BJ (cell line): ENCODE measurements at regions not wholly inside any gene's neighbourhood (a gene's known extent, or its start where the extent isn't known, plus 50 kb on each side); places are given as distances from the start of the nearest gene placed in this dataset.
A peak's percentile ranks its signal among the peaks of the same experiment; 100 is the strongest.

Source experiments
- CTCF ChIA-PET: fragments of 350-600 bp; formaldehyde crosslinking; extraction: SDS; loops from one replicate; lab custom pipeline; 2021; ENCODE audit warnings: antibody characterized with exemption, inconsistent platforms; lab: Yijun Ruan, JAX
- POLR2A ChIA-PET: fragments of 300-600 bp; sonication (Branson Sonifier 250); formaldehyde crosslinking; extraction: SDS; loops from one replicate; lab custom pipeline; 2021; ENCODE audit warnings: antibody characterized with exemption; lab: Charles Lee
- DNase-seq: peaks from one replicate; pipeline ENCODE4 v3.0.0-alpha.2; 2011; ENCODE audit warnings: low read depth
- H3K27me3 ChIP-seq: 2 replicates; pipeline ENCODE4 v1.6.0; 2011; ENCODE audit warnings: low read length; ENCODE audit not compliant: control insufficient read depth, insufficient read depth
- H3K36me3 ChIP-seq: 2 replicates; pipeline ENCODE4 v1.5.1; 2011; ENCODE audit warnings: low read length; ENCODE audit not compliant: control insufficient read depth, insufficient read depth
- H3K4me3 ChIP-seq: 2 replicates; pipeline ENCODE4 v1.5.1; 2011; ENCODE audit warnings: low read depth, mild to moderate bottlenecking, control low read depth, low read length
- CTCF ChIP-seq: IDR thresholded peaks from 2 replicates; pipeline ENCODE4 v1.5.1; 2011; ENCODE audit warnings: low read depth, mild to moderate bottlenecking, control low read depth, inconsistent platforms, low read length, moderate library complexity; ENCODE audit not compliant: insufficient read depth

GRCh38 chr3:109923431-109923830 is 586.1 kb upstream of the DPPA4 start:
- CTCF ChIA-PET: interaction anchor here (1.4 kb wide), 1 partner anchor 14 kb away, joined by 3 read pairs; no protein-coding TSS in a partner anchor
- POLR2A ChIA-PET: no interaction called here
- no peak for DNase-seq
- Histone ChIP-seq H3K27me3 (no peaks in the 10 kb centered on the region), H3K36me3 (no peaks in the 10 kb centered on the region), H3K4me3 (no peak overlapping the region)
- no peak for TF ChIP-seq CTCF

- no peak for TF ChIP-seq CTCF
- Histone ChIP-seq H3K27me3 (no peaks in the 10 kb centered on the region), H3K36me3 (no peaks in the 10 kb centered on the region), H3K4me3 (no peak overlapping the region)
- CTCF ChIA-PET: no interaction called here
- POLR2A ChIA-PET: no interaction called here
- DNase-seq: no peak
Measured at GRCh38 chr3:109924196-109924595, 586.9 kb upstream of the DPPA4 start.

GRCh38 chr3:109926376-109926775 is 589.0 kb upstream of the DPPA4 start:
- no peaks in the 10 kb centered on the region for H3K27me3 ChIP-seq
- ChIA-PET CTCF (no interaction called here), POLR2A (no interaction called here)
- no peak for DNase-seq
- H3K36me3 ChIP-seq: no peaks in the 10 kb centered on the region
- TF ChIP-seq CTCF: no peak
- H3K4me3 ChIP-seq: no peak overlapping the region

- H3K27me3 ChIP-seq: no peaks in the 10 kb centered on the region
- H3K36me3 ChIP-seq: no peaks in the 10 kb centered on the region
- POLR2A ChIA-PET: no interaction called here
- TF ChIP-seq CTCF: no peak
- CTCF ChIA-PET: no interaction called here
- peak; percentile 85 for DNase-seq
- H3K4me3 ChIP-seq: no peak overlapping the region
Measured at GRCh38 chr3:109927161-109927560, 589.8 kb upstream of the DPPA4 start.

- POLR2A ChIA-PET: no interaction called here
- Histone ChIP-seq H3K4me3 (no peak overlapping the region), H3K36me3 (no peaks in the 10 kb centered on the region), H3K27me3 (no peaks in the 10 kb centered on the region)
- no peak for TF ChIP-seq CTCF
- CTCF ChIA-PET: no interaction called here
- no peak for DNase-seq
Measured at GRCh38 chr3:109927726-109928125, 590.4 kb upstream of the DPPA4 start.
